RWPE2 (cell line): ENCODE measurements at regions not wholly inside any gene's neighbourhood (a gene's known extent, or its start where the extent isn't known, plus 50 kb on each side); places are given as distances from the start of the nearest gene placed in this dataset.

Source experiments
- ATAC-seq: fragments of 200-7000 bp; cut with Tn5 transposase; 3 replicates; pipeline ENCODE4 v1.9.1; 2021; ENCODE audit warnings: low read depth
- DNase-seq: peaks from one replicate; pipeline ENCODE4 v3.0.0-alpha.2; 2020; ENCODE audit warnings: low spot score
- H3K27ac ChIP-seq: fragments of 450-650 bp; 2 replicates; pipeline ENCODE4 v1.5.1; 2017; ENCODE audit warnings: mild to moderate bottlenecking; ENCODE audit not compliant: poor library complexity, severe bottlenecking
- H3K27me3 ChIP-seq: fragments of 250-450 bp; sonication (Bioruptor Pico); 2 replicates; pipeline ENCODE4 v1.5.1; 2021; ENCODE audit warnings: mild to moderate bottlenecking, moderate library complexity; ENCODE audit not compliant: insufficient read depth, poor library complexity, severe bottlenecking
- H3K36me3 ChIP-seq: fragments of 250-450 bp; sonication (Bioruptor Pico); 2 replicates; pipeline ENCODE4 v1.5.1; 2020; ENCODE audit warnings: low read depth, mild to moderate bottlenecking, moderate library complexity
- H3K4me1 ChIP-seq: fragments of 250-450 bp; sonication (Bioruptor Pico); 2 replicates; pipeline ENCODE4 v1.5.1; 2021; ENCODE audit warnings: mild to moderate bottlenecking, moderate library complexity; ENCODE audit not compliant: insufficient read depth, poor library complexity, severe bottlenecking
- H3K4me3 ChIP-seq: fragments of 250-450 bp; sonication (Bioruptor Pico); 2 replicates; pipeline ENCODE4 v1.5.1; 2021; ENCODE audit warnings: mild to moderate bottlenecking, moderate library complexity; ENCODE audit not compliant: severe bottlenecking
- H3K9me3 ChIP-seq: fragments of 250-450 bp; sonication (Bioruptor Pico); 2 replicates; pipeline ENCODE4 v1.5.1; 2021; ENCODE audit warnings: mild to moderate bottlenecking, moderate library complexity; ENCODE audit not compliant: severe bottlenecking
- CTCF ChIP-seq: fragments of 450-650 bp; IDR thresholded peaks from one replicate; pipeline ENCODE4 v1.5.1; 2017; ENCODE audit warnings: mild to moderate bottlenecking, moderate library complexity; ENCODE audit not compliant: poor library complexity, severe bottlenecking

GRCh38 chr2:9076755-9077154 is 73.3 kb upstream of the MBOAT2 start:
- H3K36me3 ChIP-seq, result no peaks in the 10 kb centered on the region
- TF ChIP-seq CTCF, result no peak
- peaks cover under 1% of the 10 kb centered on the region for H3K9me3 ChIP-seq
- H3K4me3 ChIP-seq, result no peak overlapping the region
- ATAC-seq, result no peak
- DNase-seq, result no peak
- no peak overlapping the region for H3K27ac ChIP-seq
- H3K4me1 ChIP-seq, result peaks cover 7% of the 10 kb centered on the region
- H3K27me3 ChIP-seq, result no peaks in the 10 kb centered on the region

- no peak for ATAC-seq
- H3K4me3 ChIP-seq, result no peak overlapping the region
- H3K4me1 ChIP-seq, result peaks cover 12% of the 10 kb centered on the region
- no peaks in the 10 kb centered on the region for H3K9me3 ChIP-seq
- no peaks in the 10 kb centered on the region for H3K36me3 ChIP-seq
- H3K27me3 ChIP-seq, result no peaks in the 10 kb centered on the region
- H3K27ac ChIP-seq, result no peak overlapping the region
- TF ChIP-seq CTCF, result no peak
- no peak for DNase-seq
Measured at GRCh38 chr2:9076210-9076609, 72.7 kb upstream of the MBOAT2 start.

- no peak overlapping the region for H3K27ac ChIP-seq
- ATAC-seq, result no peak
- H3K9me3 ChIP-seq, result no peaks in the 10 kb centered on the region
- H3K4me1 ChIP-seq, result peaks cover 21% of the 10 kb centered on the region
- no peak overlapping the region for H3K4me3 ChIP-seq
- no peak for TF ChIP-seq CTCF
- no peaks in the 10 kb centered on the region for H3K36me3 ChIP-seq
- H3K27me3 ChIP-seq, result no peaks in the 10 kb centered on the region
- DNase-seq, result no peak
Measured at GRCh38 chr2:9074930-9075329, 71.4 kb upstream of the MBOAT2 start.

GRCh38 chr2:9071584-9072124 is 68.2 kb upstream of the MBOAT2 start:
- no peak overlapping the region for H3K4me3 ChIP-seq
- H3K4me1 ChIP-seq, result peaks cover 21% of the 10 kb centered on the region
- DNase-seq, result no peak
- no peaks in the 10 kb centered on the region for H3K36me3 ChIP-seq
- H3K27ac ChIP-seq, result peak overlapping the region; percentile 92
- H3K9me3 ChIP-seq, result no peaks in the 10 kb centered on the region
- no peaks in the 10 kb centered on the region for H3K27me3 ChIP-seq
- peak; percentile 42 for ATAC-seq
- no peak for TF ChIP-seq CTCF

GRCh38 chr2:9071032-9071431 is 67.5 kb upstream of the MBOAT2 start:
- ATAC-seq, result peak; percentile 99
- peak overlapping the region; percentile 92 for H3K27ac ChIP-seq
- DNase-seq, result peak; percentile 89
- no peaks in the 10 kb centered on the region for H3K36me3 ChIP-seq
- no peak for TF ChIP-seq CTCF
- no peak overlapping the region for H3K4me3 ChIP-seq
- H3K27me3 ChIP-seq, result no peaks in the 10 kb centered on the region
- H3K4me1 ChIP-seq, result peaks cover 21% of the 10 kb centered on the region
- no peaks in the 10 kb centered on the region for H3K9me3 ChIP-seq
